Fibroblast of pulmonary artery (primary cell): ENCODE measurements at regions not wholly inside any gene's neighbourhood (a gene's known extent, or its start where the extent isn't known, plus 50 kb on each side); places are given as distances from the start of the nearest gene placed in this dataset.

Source experiments
- DNase-seq: peaks from one replicate; pipeline ENCODE4 v3.0.0-alpha.2; 2010; ENCODE audit warnings: low read depth
- H3K4me3 ChIP-seq: replicated peaks from 2 replicates; pipeline ENCODE4 v1.5.1; 2011; ENCODE audit warnings: low read depth, mild to moderate bottlenecking, control low read depth, low read length, moderate library complexity
- TF ChIP-seq, protein P1 (sequence below): IDR thresholded peaks from 2 replicates; pipeline ENCODE4 v1.5.1; 2011; ENCODE audit warnings: mild to moderate bottlenecking, control low read depth, low read length, inconsistent platforms; ENCODE audit errors: missing control alignments

DNA sequence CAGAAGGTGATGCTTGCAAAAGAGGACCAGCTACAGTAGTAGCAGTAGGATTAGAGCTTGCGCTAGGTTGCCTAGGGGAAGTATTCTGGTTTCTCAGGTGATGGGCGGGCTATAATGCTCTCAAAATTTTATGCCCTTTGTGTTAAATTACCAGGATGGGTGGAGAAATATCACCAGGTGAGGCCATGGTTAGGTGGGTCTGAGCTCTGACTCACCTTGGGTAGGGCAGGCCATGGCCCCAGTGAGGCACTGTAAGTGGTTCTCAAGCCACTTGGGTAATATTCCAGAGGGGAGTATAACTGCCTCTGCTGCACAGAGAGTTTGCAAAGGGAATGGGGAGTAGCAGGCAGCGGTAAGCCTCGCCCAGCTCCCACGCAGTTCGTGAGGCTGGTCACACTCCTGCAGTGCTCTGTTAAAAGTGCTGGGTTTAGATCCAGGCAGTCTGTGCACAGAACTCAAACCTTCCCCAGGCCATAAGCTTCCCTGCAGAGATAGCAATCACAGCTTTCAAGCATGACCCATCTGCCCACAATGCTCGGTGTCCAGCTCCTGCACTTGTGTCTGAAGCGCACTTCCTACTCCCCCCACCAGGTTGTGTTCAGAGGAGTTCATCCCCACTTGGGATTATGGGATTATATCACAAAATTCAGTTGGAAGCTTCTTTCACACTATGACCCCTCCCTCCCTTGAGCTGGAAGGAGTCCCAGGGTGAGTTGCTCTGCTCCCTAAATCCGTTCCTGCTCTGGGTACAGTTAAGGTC is 575.0 kb downstream of the CHSY3 start:
- TF ChIP-seq, protein P1, sequence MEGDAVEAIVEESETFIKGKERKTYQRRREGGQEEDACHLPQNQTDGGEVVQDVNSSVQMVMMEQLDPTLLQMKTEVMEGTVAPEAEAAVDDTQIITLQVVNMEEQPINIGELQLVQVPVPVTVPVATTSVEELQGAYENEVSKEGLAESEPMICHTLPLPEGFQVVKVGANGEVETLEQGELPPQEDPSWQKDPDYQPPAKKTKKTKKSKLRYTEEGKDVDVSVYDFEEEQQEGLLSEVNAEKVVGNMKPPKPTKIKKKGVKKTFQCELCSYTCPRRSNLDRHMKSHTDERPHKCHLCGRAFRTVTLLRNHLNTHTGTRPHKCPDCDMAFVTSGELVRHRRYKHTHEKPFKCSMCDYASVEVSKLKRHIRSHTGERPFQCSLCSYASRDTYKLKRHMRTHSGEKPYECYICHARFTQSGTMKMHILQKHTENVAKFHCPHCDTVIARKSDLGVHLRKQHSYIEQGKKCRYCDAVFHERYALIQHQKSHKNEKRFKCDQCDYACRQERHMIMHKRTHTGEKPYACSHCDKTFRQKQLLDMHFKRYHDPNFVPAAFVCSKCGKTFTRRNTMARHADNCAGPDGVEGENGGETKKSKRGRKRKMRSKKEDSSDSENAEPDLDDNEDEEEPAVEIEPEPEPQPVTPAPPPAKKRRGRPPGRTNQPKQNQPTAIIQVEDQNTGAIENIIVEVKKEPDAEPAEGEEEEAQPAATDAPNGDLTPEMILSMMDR = no peak
- no peak for DNase-seq
- no peak overlapping the region for H3K4me3 ChIP-seq

DNA sequence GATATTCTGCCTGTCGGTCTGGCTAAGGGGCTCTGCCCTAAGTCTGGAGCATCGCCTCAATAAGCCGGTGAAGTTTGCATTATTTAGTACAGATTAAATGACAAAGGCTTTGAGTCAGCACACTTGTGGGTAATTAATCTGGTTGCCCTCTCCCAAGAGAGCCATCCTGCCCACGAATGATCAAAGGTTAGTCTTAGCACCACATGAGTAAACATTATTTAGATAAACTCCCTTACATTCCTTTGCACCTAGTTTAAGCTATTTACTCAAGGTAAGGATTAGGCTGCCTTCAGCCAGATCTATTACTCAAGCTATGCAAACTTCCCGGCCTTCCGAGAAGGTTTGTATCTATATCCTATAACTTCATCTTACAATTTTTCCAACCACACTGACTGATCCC is 572.1 kb downstream of the CHSY3 start:
- TF ChIP-seq, protein P1 = no peak
- no peak overlapping the region for H3K4me3 ChIP-seq
- DNase-seq = no peak

DNA sequence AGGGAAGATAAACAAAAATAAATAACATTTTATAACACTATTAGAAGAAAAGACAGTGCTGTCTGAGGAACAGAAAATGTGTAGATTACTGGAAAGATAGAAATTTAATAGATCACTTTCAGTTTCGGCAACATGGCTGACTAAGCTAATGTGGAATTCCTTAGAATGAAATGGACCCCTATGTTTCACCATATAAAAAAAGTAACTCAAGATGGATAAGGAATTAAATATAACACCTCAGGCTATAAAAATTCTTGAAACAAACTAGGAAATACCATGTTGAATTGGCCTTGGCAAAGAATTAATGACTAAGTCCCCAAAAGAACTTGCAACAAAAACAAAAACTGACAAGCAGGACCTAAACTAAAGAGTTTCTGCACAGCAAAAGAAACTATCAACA is 558.3 kb downstream of the CHSY3 start:
- no peak overlapping the region for H3K4me3 ChIP-seq
- no peak for DNase-seq
- TF ChIP-seq, protein P1 = no peak

DNA sequence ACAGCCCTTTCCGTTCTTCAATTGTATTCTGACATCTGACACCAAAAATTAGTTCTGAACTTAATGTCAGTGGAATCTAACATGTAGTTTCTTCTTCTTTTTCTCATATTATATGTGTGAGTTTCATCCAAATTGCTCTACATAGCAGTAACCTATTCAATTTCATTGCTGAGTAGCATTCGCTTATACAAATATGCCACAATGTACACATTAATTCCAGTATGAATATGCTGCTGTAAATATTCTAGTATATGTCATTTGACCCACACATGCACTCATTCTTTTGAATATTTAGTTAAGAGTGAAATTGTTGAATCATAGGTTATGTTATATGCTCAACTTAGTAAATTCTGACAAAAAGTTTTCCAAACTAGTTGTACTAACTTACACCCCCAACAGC is 550.9 kb downstream of the CHSY3 start:
- no peak overlapping the region for H3K4me3 ChIP-seq
- TF ChIP-seq, protein P1 = no peak

DNA sequence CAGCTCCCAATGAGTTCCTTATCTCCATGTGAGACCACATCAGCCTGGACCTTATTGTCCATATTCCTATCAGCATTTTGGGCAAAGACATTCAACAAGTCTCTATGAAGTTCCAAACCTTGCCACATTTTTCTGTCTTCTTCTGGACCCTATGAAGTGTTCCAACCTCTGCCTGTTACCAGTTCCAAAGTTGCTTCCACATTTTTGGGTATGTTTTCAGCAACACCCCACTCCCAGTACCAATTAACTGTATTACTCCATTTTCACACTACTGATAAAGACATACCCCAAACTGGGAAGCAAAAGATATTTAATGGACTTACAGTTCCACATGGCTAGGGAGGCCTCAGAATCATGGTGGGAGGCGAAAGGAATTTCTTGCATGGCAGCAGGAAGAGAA is 548.5 kb downstream of the CHSY3 start:
- TF ChIP-seq, protein P1 = no peak
- DNase-seq = no peak
- no peak overlapping the region for H3K4me3 ChIP-seq

More for the DNA sequence above, 550.9 kb downstream of the CHSY3 start:
- no peak for DNase-seq

DNA sequence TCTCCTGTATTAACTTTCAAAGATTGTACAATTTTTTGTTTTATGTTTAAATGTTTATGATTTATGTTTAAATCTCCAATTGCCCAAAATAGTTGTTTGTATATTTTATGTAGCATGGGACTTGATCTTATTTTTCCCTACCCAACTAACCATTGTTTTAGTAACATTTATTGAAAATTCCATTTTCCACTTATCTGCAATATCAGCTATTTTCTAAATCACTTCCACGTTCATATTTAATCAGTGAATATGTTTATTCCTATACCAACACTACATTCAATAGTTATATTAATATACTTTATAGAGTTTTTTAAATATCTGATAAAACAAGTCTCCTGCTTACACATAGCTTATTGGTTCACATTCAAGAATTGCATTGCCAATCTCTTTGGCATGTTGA is 532.2 kb downstream of the CHSY3 start:
- DNase-seq = no peak
- no peak overlapping the region for H3K4me3 ChIP-seq
- TF ChIP-seq, protein P1 = no peak
